Liver (tissue), 8 donors: ENCODE measurements at regions not wholly inside any gene's neighbourhood (a gene's known extent, or its start where the extent isn't known, plus 50 kb on each side); places are given as distances from the start of the nearest gene placed in this dataset.

Experiments used
- DNase-seq: peaks from one replicate; pipeline ENCODE4 v3.0.0-alpha.2; 2017; ENCODE audit warnings: low spot score
- H3K27ac ChIP-seq, 2 donors: one replicate each; pipeline ENCODE4 v1.7.0; 2013; ENCODE audit warnings: inconsistent platforms in 2 of 2, low read length in 2 of 2, control low read depth in 1 of 2, low read depth in 1 of 2, mild to moderate bottlenecking in 1 of 2
- H3K27me3 ChIP-seq, 4 donors: one replicate each; pipeline versions ENCODE4 v1.6.1 to v1.7.0; 2013; ENCODE audit warnings: low read length in 3 of 4, inconsistent platforms in 1 of 4, mild to moderate bottlenecking in 1 of 4, moderate library complexity in 1 of 4; ENCODE audit not compliant: control insufficient read depth in 4 of 4, insufficient read depth in 4 of 4
- H3K36me3 ChIP-seq, 4 donors: one replicate each; pipeline versions ENCODE4 v1.6.1 to v1.7.0; 2013; ENCODE audit warnings: low read length in 3 of 4, mild to moderate bottlenecking in 3 of 4, low read depth in 1 of 4, moderate library complexity in 1 of 4; ENCODE audit not compliant: control insufficient read depth in 4 of 4, insufficient read depth in 3 of 4
- H3K4me1 ChIP-seq, 4 donors: one replicate each; pipeline versions ENCODE4 v1.6.1 to v1.7.0; 2013; ENCODE audit warnings: low read length in 3 of 4, mild to moderate bottlenecking in 3 of 4, moderate library complexity in 1 of 4; ENCODE audit not compliant: control insufficient read depth in 4 of 4, insufficient read depth in 4 of 4
- H3K4me3 ChIP-seq, 3 donors: one replicate each; pipeline versions ENCODE4 v1.6.1 to v1.7.0; 2013; ENCODE audit warnings: low read length in 3 of 3, control low read depth in 1 of 3, low read depth in 1 of 3, mild to moderate bottlenecking in 1 of 3
- H3K9ac ChIP-seq, 2 donors: one replicate each; pipeline ENCODE4 v1.7.0; 2013; ENCODE audit warnings: low read length in 2 of 2, mild to moderate bottlenecking in 2 of 2, moderate library complexity in 2 of 2, control low read depth in 1 of 2, low read depth in 1 of 2
- H3K9me3 ChIP-seq, 4 donors: one replicate each; pipeline versions ENCODE4 v1.6.1 to v1.7.0; 2013; ENCODE audit warnings: low read length in 3 of 4; ENCODE audit not compliant: control insufficient read depth in 4 of 4
- ATF3 ChIP-seq: IDR thresholded peaks from 2 replicates; pipeline ENCODE4 v1.6.1; 2016; ENCODE audit warnings: antibody characterized with exemption
- CTCF ChIP-seq: fragments of 150-350 bp; IDR thresholded peaks from 2 replicates; pipeline ENCODE4 v1.5.1; 2017; ENCODE audit warnings: improper control_type of control experiment, low read depth, low read length; ENCODE audit not compliant: missing input control
- EGR1 ChIP-seq, 2 donors: IDR thresholded peaks; 2 replicates each; pipeline ENCODE4 v1.6.1; 2016 to 2018; ENCODE audit warnings: antibody characterized with exemption in 2 of 2, low read depth in 2 of 2
- FOXA1 ChIP-seq: IDR thresholded peaks from 2 replicates; pipeline ENCODE4 v1.6.1; 2016; ENCODE audit warnings: antibody characterized with exemption
- FOXA2 ChIP-seq: IDR thresholded peaks from 2 replicates; pipeline ENCODE4 v1.6.1; 2016; ENCODE audit warnings: antibody characterized with exemption
- GABPA ChIP-seq, 2 donors: IDR thresholded peaks in 1 of 2; conservative IDR thresholded peaks in 1 of 2; 2 replicates each; pipeline ENCODE4 v1.6.1; 2016; ENCODE audit warnings: antibody characterized with exemption in 2 of 2, mild to moderate bottlenecking in 1 of 2, moderate library complexity in 1 of 2
- HNF4A ChIP-seq, 2 donors: conservative IDR thresholded peaks; 2 replicates each; pipeline ENCODE4 v1.6.1; 2016; ENCODE audit warnings: antibody characterized with exemption in 2 of 2, mild to moderate bottlenecking in 2 of 2
- HNF4G ChIP-seq: IDR thresholded peaks from 2 replicates; pipeline ENCODE4 v1.6.1; 2016; ENCODE audit warnings: antibody characterized with exemption
- JUND ChIP-seq, 2 donors: IDR thresholded peaks; 2 replicates each; pipeline ENCODE4 v1.6.1; 2016; ENCODE audit warnings: antibody characterized with exemption in 2 of 2
- MAX ChIP-seq: IDR thresholded peaks from 2 replicates; pipeline ENCODE4 v1.6.1; 2016; ENCODE audit warnings: antibody characterized with exemption
- NR2F2 ChIP-seq: IDR thresholded peaks from 2 replicates; pipeline ENCODE4 v1.6.1; 2016; ENCODE audit warnings: antibody characterized with exemption
- RAD21 ChIP-seq, 2 donors: IDR thresholded peaks; 2 replicates each; pipeline ENCODE4 v1.6.1; 2016; ENCODE audit warnings: antibody characterized with exemption in 2 of 2, mild to moderate bottlenecking in 2 of 2
- REST ChIP-seq: IDR thresholded peaks from 2 replicates; pipeline ENCODE4 v1.6.1; 2016; ENCODE audit warnings: antibody characterized with exemption, mild to moderate bottlenecking
- RXRA ChIP-seq, 2 donors: IDR thresholded peaks; 2 replicates each; pipeline ENCODE4 v1.6.1; 2017 to 2018; ENCODE audit warnings: antibody characterized with exemption in 2 of 2, mild to moderate bottlenecking in 1 of 2
- SP1 ChIP-seq: IDR thresholded peaks from 2 replicates; pipeline ENCODE4 v1.6.1; 2018; ENCODE audit warnings: antibody characterized with exemption, mild to moderate bottlenecking
- TAF1 ChIP-seq: conservative IDR thresholded peaks from 2 replicates; pipeline ENCODE4 v1.6.1; 2016; ENCODE audit warnings: antibody characterized with exemption, mild to moderate bottlenecking
- YY1 ChIP-seq: IDR thresholded peaks from 2 replicates; pipeline ENCODE4 v1.6.1; 2016; ENCODE audit warnings: antibody characterized with exemption, mild to moderate bottlenecking
- ZBTB33 ChIP-seq: IDR thresholded peaks from 2 replicates; pipeline ENCODE4 v1.6.1; 2016; ENCODE audit warnings: antibody characterized with exemption
- WGBS: extraction: QIAGEN DNeasy Blood & Tissue Kit; methylation state at CpG from one replicate; pipeline ENCODE4 v1.1.7; 2013; 5-methylcytosine and 5-hydroxymethylcytosine counted together
- donor health status: healthy.
- donor health status: healthy.
- donor health status: healthy.
- donor health status: healthy.
- donor health status: healthy.

- no peaks in the 10 kb centered on the region for H3K27me3 ChIP-seq
- H3K9ac ChIP-seq = no peak overlapping the region
- no peak overlapping the region for H3K4me3 ChIP-seq
- TF ChIP-seq JUND (IDR thresholded peaks at IDR 0.05) (no peak), RAD21 (IDR thresholded peaks at IDR 0.05) (no peak), FOXA1 (no peak), CTCF (no peak), YY1 (no peak), TAF1 (no peak), MAX (no peak), GABPA (IDR thresholded peaks at IDR 0.05 in 1 of 2, conservative IDR thresholded peaks at IDR 0.05 in 1 of 2) (no peak), SP1 (no peak), HNF4G (no peak), NR2F2 (no peak), HNF4A (conservative IDR thresholded peaks at IDR 0.05) (no peak), RXRA (IDR thresholded peaks at IDR 0.05) (no peak), ZBTB33 (no peak), EGR1 (IDR thresholded peaks at IDR 0.05; ENCODE audit: low read depth in 2 of 2) (no peak), ATF3 (no peak), FOXA2 (no peak)
- H3K4me1 ChIP-seq = no peaks in the 10 kb centered on the region
- H3K9me3 ChIP-seq = no peaks in the 10 kb centered on the region
- H3K36me3 ChIP-seq = no peaks in the 10 kb centered on the region
- WGBS = 43% methylated on average over 2 of the region's 2 CpGs
- DNase-seq = no peak
- no peak overlapping the region for H3K27ac ChIP-seq
Measured at GRCh38 chr9:28821240-28821639, 1248.0 kb upstream of the C9orf72 start.

GRCh38 chr9:28824432-28824963 lies 1251.2 kb upstream of the C9orf72 start:
- 40% methylated on average over 1 of the region's 1 CpG for WGBS
- DNase-seq = no peak
- Histone ChIP-seq H3K9me3 (no peaks in the 10 kb centered on the region), H3K27ac (no peak overlapping the region), H3K27me3 (no peaks in the 10 kb centered on the region), H3K9ac (no peak overlapping the region), H3K4me3 (no peak overlapping the region), H3K36me3 (no peaks in the 10 kb centered on the region), H3K4me1 (no peaks in the 10 kb centered on the region)
- TF ChIP-seq YY1 (no peak), FOXA2 (no peak), GABPA (IDR thresholded peaks at IDR 0.05 in 1 of 2, conservative IDR thresholded peaks at IDR 0.05 in 1 of 2) (no peak), HNF4G (no peak), RAD21 (IDR thresholded peaks at IDR 0.05) (no peak), CTCF (no peak), REST (no peak), TAF1 (no peak), EGR1 (IDR thresholded peaks at IDR 0.05; ENCODE audit: low read depth in 2 of 2) (no peak), RXRA (IDR thresholded peaks at IDR 0.05) (no peak), HNF4A (conservative IDR thresholded peaks at IDR 0.05) (no peak), FOXA1 (no peak), SP1 (no peak), ZBTB33 (no peak), NR2F2 (no peak), MAX (no peak), JUND (IDR thresholded peaks at IDR 0.05) (no peak)
